Astrocyte of the spinal cord (primary cell): ENCODE measurements at regions not wholly inside any gene's neighbourhood (a gene's known extent, or its start where the extent isn't known, plus 50 kb on each side); places are given as distances from the start of the nearest gene placed in this dataset.

Experiments used
- DNase-seq: peaks from one replicate; pipeline ENCODE4 v3.0.0; 2011; ENCODE audit warnings: low read depth, low spot score
- H3K4me3 ChIP-seq: 2 replicates; pipeline ENCODE4 v1.5.1; 2011; ENCODE audit warnings: low read depth, mild to moderate bottlenecking, low read length, moderate library complexity
- CTCF ChIP-seq: IDR thresholded peaks from 2 replicates; pipeline ENCODE4 v1.5.1; 2012; ENCODE audit warnings: low read depth, mild to moderate bottlenecking, low read length, inconsistent platforms
- in situ Hi-C: cut with HindIII; loops from 2 replicates; pipeline ENCODE4 v1.10.0; 2017; ENCODE audit warnings: low sequenced_read_pairs

- no peak for TF ChIP-seq CTCF
- DNase-seq: no peak
- no peak overlapping the region for H3K4me3 ChIP-seq
- in situ Hi-C loops: no loop called here
Observed at GRCh38 chr5:124664287-124664686, 82.2 kb downstream of the ZNF608 start.

GRCh38 chr5:124663101-124663506 lies 83.3 kb downstream of the ZNF608 start:
- in situ Hi-C loops: no loop called here
- H3K4me3 ChIP-seq: no peak overlapping the region
- DNase-seq: no peak
- TF ChIP-seq CTCF: no peak

GRCh38 chr5:124662181-124662781 lies 84.2 kb downstream of the ZNF608 start:
- H3K4me3 ChIP-seq: no peak overlapping the region
- TF ChIP-seq CTCF: no peak
- in situ Hi-C loops: no loop called here
- DNase-seq: no peak

- in situ Hi-C loops: no loop called here
- no peak overlapping the region for H3K4me3 ChIP-seq
- DNase-seq: peak; percentile 89
- TF ChIP-seq CTCF: no peak
Observed at GRCh38 chr5:124661317-124662141, 84.9 kb downstream of the ZNF608 start.

GRCh38 chr5:124660229-124661093 lies 86.0 kb downstream of the ZNF608 start:
- in situ Hi-C loops: no loop called here
- TF ChIP-seq CTCF: no peak
- H3K4me3 ChIP-seq: no peak overlapping the region
- peak; percentile 41 for DNase-seq

GRCh38 chr5:124659798-124660197 lies 86.6 kb downstream of the ZNF608 start:
- no peak for TF ChIP-seq CTCF
- in situ Hi-C loops: no loop called here
- peak; percentile 55 for DNase-seq
- H3K4me3 ChIP-seq: no peak overlapping the region
